CD8-positive, alpha-beta memory T cell (primary cell): ENCODE measurements at regions not wholly inside any gene's neighbourhood (a gene's known extent, or its start where the extent isn't known, plus 50 kb on each side); places are given as distances from the start of the nearest gene placed in this dataset.

Experiments
- CTCF ChIA-PET: fragments of 350-600 bp; sonication (Branson Sonifier 250); formaldehyde crosslinking; loops from one replicate; lab custom pipeline; 2021; ENCODE audit warnings: antibody characterized with exemption; lab: Charles Lee
- POLR2A ChIA-PET: fragments of 350-600 bp; sonication (Branson Sonifier 250); formaldehyde crosslinking; loops from one replicate; lab custom pipeline; 2021; ENCODE audit warnings: antibody characterized with exemption; lab: Charles Lee
- DNase-seq, 5 donors: peaks; one replicate each; pipeline versions ENCODE4 v3.0.0 to v3.0.0-alpha.2; 2020 to 2022; ENCODE audit warnings: mixed read lengths in 1 of 5
- H3K27ac ChIP-seq: one replicate; pipeline ENCODE4 v1.7.0; 2013; ENCODE audit warnings: low read depth, mild to moderate bottlenecking, low read length, moderate library complexity
- H3K27me3 ChIP-seq: 2 replicates; pipeline ENCODE4 v1.7.0; 2013; ENCODE audit warnings: low read length, mild to moderate bottlenecking; ENCODE audit not compliant: insufficient read depth, poor library complexity, severe bottlenecking
- H3K36me3 ChIP-seq: 2 replicates; pipeline ENCODE4 v1.7.0; 2013; ENCODE audit warnings: mild to moderate bottlenecking, low read length, moderate library complexity; ENCODE audit not compliant: insufficient read depth
- H3K4me1 ChIP-seq: 2 replicates; pipeline ENCODE4 v1.7.0; 2013; ENCODE audit warnings: mild to moderate bottlenecking, low read length, moderate library complexity; ENCODE audit not compliant: insufficient read depth
- H3K4me3 ChIP-seq: 2 replicates; pipeline ENCODE4 v1.7.0; 2013; ENCODE audit warnings: mild to moderate bottlenecking, low read length
- H3K9me3 ChIP-seq: 2 replicates; pipeline ENCODE4 v1.7.0; 2013; ENCODE audit warnings: mild to moderate bottlenecking, low read length
- H3K27ac Mint-ChIP-seq, 8 donors: one replicate each; pipeline ENCODE4 v1.8.0; 2020 to 2021; ENCODE audit warnings: mixed read lengths in 8 of 8, mild to moderate bottlenecking in 6 of 8, inconsistent platforms in 3 of 8, moderate library complexity in 3 of 8
- H3K27me3 Mint-ChIP-seq, 2 donors: one replicate each; pipeline ENCODE4 v1.8.0; 2020 to 2021; ENCODE audit warnings: mixed read lengths in 2 of 2, mild to moderate bottlenecking in 1 of 2, moderate library complexity in 1 of 2
- H3K36me3 Mint-ChIP-seq, 3 donors: one replicate each; pipeline ENCODE4 v1.8.0; 2020 to 2021; ENCODE audit warnings: mixed read lengths in 3 of 3, inconsistent platforms in 1 of 3, mild to moderate bottlenecking in 1 of 3
- H3K4me1 Mint-ChIP-seq, 3 donors: one replicate each; pipeline ENCODE4 v1.8.0; 2020 to 2021; ENCODE audit warnings: mixed read lengths in 3 of 3, inconsistent platforms in 1 of 3, mild to moderate bottlenecking in 1 of 3
- H3K4me3 Mint-ChIP-seq, 7 donors: one replicate each; pipeline ENCODE4 v1.8.0; 2020 to 2021; ENCODE audit warnings: mixed read lengths in 7 of 7, mild to moderate bottlenecking in 6 of 7, moderate library complexity in 4 of 7, inconsistent platforms in 2 of 7
- H3K9me3 Mint-ChIP-seq, 5 donors: one replicate each; pipeline ENCODE4 v1.8.0; 2020 to 2022; ENCODE audit warnings: mixed read lengths in 5 of 5, mild to moderate bottlenecking in 3 of 5, moderate library complexity in 2 of 5, inconsistent platforms in 1 of 5

DNA sequence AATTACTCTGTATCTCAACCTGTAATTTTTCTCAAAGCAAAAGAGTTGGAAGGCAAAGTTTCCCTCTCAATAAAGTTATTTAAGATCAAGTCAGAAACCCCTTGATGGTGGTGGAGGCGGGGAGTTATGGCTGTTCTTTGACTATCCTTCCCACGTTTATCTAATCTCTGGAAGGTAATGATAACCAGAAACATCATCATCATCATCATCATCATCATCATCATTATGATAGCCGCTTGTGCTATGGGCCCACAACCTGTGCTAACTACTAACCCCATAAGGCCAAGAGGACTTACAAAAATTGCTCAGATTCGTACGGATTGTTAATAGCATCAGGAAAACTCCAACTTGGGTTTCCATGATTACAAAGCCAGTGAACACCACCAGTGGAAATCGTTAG is 502.3 kb downstream of the SH2D4B start:
- Mint-ChIP-seq H3K36me3 (no peaks in the 10 kb centered on the region), H3K4me1 (no peaks in the 10 kb centered on the region)

DNA sequence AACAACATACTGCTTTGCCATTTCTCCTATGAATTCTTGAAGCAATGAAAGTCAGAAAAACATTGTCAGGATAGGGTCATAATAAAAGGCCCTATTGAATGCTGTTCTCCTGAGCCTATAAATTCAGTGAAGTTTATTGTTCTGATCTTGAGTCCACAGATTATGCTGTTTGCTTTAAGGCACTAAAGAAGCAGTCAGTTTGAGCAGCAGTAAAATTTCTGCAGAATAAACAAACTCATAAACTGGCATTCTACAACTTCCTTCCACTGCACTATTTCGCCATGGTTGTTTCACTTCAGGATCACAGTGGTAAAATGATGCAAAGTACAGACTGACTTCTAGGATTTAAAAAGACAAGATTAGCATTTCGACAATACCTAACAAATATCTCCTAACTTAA is 503.2 kb downstream of the SH2D4B start:
- no peaks in the 10 kb centered on the region for H3K27me3 Mint-ChIP-seq
- Histone ChIP-seq H3K27ac (no peak overlapping the region), H3K4me3 (no peak overlapping the region), H3K27me3 (no peaks in the 10 kb centered on the region), H3K36me3 (no peaks in the 10 kb centered on the region), H3K4me1 (no peaks in the 10 kb centered on the region), H3K9me3 (no peaks in the 10 kb centered on the region)
- POLR2A ChIA-PET = no interaction called here
- no peaks in the 10 kb centered on the region for H3K4me1 Mint-ChIP-seq
- H3K36me3 Mint-ChIP-seq = no peaks in the 10 kb centered on the region
- no peak overlapping the region for H3K4me3 Mint-ChIP-seq
- DNase-seq = no peak
- CTCF ChIA-PET = no interaction called here
- H3K27ac Mint-ChIP-seq = no peak overlapping the region
- H3K9me3 Mint-ChIP-seq = peaks cover 1 to 4% (median 3%) of the 10 kb centered on the region in 5 donors

More for the DNA sequence above, 502.3 kb downstream of the SH2D4B start:
- Histone ChIP-seq H3K27ac (no peak overlapping the region), H3K9me3 (no peaks in the 10 kb centered on the region), H3K36me3 (no peaks in the 10 kb centered on the region), H3K4me1 (no peaks in the 10 kb centered on the region), H3K27me3 (no peaks in the 10 kb centered on the region), H3K4me3 (no peak overlapping the region)
- CTCF ChIA-PET = no interaction called here
- POLR2A ChIA-PET = no interaction called here
- Mint-ChIP-seq H3K27me3 (no peaks in the 10 kb centered on the region), H3K27ac (no peak overlapping the region), H3K4me3 (no peak overlapping the region), H3K9me3 (peaks cover 1 to 6% (median 6%) of the 10 kb centered on the region in 5 donors)
- no peak for DNase-seq

DNA sequence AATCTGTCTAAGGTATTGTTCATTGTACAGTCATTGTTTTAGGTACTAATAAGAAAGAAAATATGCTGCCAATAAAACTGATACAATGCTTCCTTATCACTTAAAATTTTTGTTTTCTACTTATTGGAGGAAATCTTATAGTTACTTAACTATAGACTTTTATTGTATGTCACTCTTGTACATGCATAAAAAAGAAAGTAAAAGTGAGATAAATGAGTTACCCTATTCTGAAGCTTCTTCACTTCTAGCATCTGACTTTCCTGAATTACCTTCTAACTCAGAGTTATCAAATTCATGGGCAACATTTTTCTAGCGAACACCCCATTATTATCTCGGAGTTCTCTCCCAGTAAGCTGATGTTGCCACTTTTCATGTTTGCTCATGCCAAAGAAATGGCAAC is 504.9 kb downstream of the SH2D4B start:
- peaks cover 0 to 6% (median 2%) of the 10 kb centered on the region in 5 donors for H3K9me3 Mint-ChIP-seq
- no peaks in the 10 kb centered on the region for H3K4me1 Mint-ChIP-seq
- no peak for DNase-seq
- Histone ChIP-seq H3K4me3 (no peak overlapping the region), H3K27me3 (no peaks in the 10 kb centered on the region), H3K27ac (no peak overlapping the region), H3K9me3 (no peaks in the 10 kb centered on the region), H3K36me3 (no peaks in the 10 kb centered on the region), H3K4me1 (no peaks in the 10 kb centered on the region)
- POLR2A ChIA-PET = no interaction called here
- H3K36me3 Mint-ChIP-seq = no peaks in the 10 kb centered on the region
- CTCF ChIA-PET = no interaction called here
- H3K27me3 Mint-ChIP-seq = no peaks in the 10 kb centered on the region
- no peak overlapping the region for H3K27ac Mint-ChIP-seq
- H3K4me3 Mint-ChIP-seq = no peak overlapping the region

GRCh38 chr10:81065474-81065873 is 527.8 kb downstream of the SH2D4B start:
- no peaks in the 10 kb centered on the region for H3K27me3 ChIP-seq
- no peak overlapping the region for H3K4me3 Mint-ChIP-seq
- no peaks in the 10 kb centered on the region for H3K4me1 Mint-ChIP-seq
- DNase-seq = no peak
- no peak overlapping the region for H3K4me3 ChIP-seq
- H3K9me3 ChIP-seq = no peaks in the 10 kb centered on the region
- no peaks in the 10 kb centered on the region for H3K4me1 ChIP-seq
- H3K36me3 ChIP-seq = no peaks in the 10 kb centered on the region
- no peaks in the 10 kb centered on the region for H3K36me3 Mint-ChIP-seq
- H3K27me3 Mint-ChIP-seq = no peaks in the 10 kb centered on the region
- H3K27ac Mint-ChIP-seq = no peak overlapping the region
- H3K9me3 Mint-ChIP-seq = peaks cover 0 to 8% (median 0%) of the 10 kb centered on the region in 5 donors
- no peak overlapping the region for H3K27ac ChIP-seq
- ChIA-PET CTCF (no interaction called here), POLR2A (no interaction called here)

- H3K9me3 Mint-ChIP-seq = peaks cover 0 to 6% (median 0%) of the 10 kb centered on the region in 5 donors
- Histone ChIP-seq H3K4me1 (no peaks in the 10 kb centered on the region), H3K27ac (no peak overlapping the region), H3K36me3 (no peaks in the 10 kb centered on the region), H3K27me3 (no peaks in the 10 kb centered on the region), H3K9me3 (no peaks in the 10 kb centered on the region), H3K4me3 (no peak overlapping the region)
- no peak overlapping the region for H3K27ac Mint-ChIP-seq
- ChIA-PET CTCF (no interaction called here), POLR2A (no interaction called here)
- H3K27me3 Mint-ChIP-seq = no peaks in the 10 kb centered on the region
- H3K4me1 Mint-ChIP-seq = no peaks in the 10 kb centered on the region
- no peak for DNase-seq
- H3K36me3 Mint-ChIP-seq = no peaks in the 10 kb centered on the region
- no peak overlapping the region for H3K4me3 Mint-ChIP-seq
These were observed 530.8 kb downstream of the SH2D4B start for GRCh38 chr10:81068460-81068859.

GRCh38 chr10:81071087-81071796 is 533.5 kb downstream of the SH2D4B start:
- no peak overlapping the region for H3K4me3 ChIP-seq
- ChIA-PET POLR2A (no interaction called here), CTCF (no interaction called here)
- Mint-ChIP-seq H3K27ac (no peak overlapping the region), H3K27me3 (no peaks in the 10 kb centered on the region), H3K9me3 (peaks cover 0 to 8% (median 0%) of the 10 kb centered on the region in 5 donors), H3K4me1 (no peaks in the 10 kb centered on the region), H3K4me3 (no peak overlapping the region), H3K36me3 (no peaks in the 10 kb centered on the region)
- no peaks in the 10 kb centered on the region for H3K4me1 ChIP-seq
- H3K36me3 ChIP-seq = no peaks in the 10 kb centered on the region
- no peaks in the 10 kb centered on the region for H3K9me3 ChIP-seq
- H3K27ac ChIP-seq = no peak overlapping the region
- H3K27me3 ChIP-seq = no peaks in the 10 kb centered on the region
- DNase-seq = no peak

- Mint-ChIP-seq H3K4me1 (no peaks in the 10 kb centered on the region), H3K36me3 (no peaks in the 10 kb centered on the region), H3K27me3 (no peaks in the 10 kb centered on the region)
These were observed 535.5 kb downstream of the SH2D4B start for GRCh38 chr10:81073155-81073554.

DNA sequence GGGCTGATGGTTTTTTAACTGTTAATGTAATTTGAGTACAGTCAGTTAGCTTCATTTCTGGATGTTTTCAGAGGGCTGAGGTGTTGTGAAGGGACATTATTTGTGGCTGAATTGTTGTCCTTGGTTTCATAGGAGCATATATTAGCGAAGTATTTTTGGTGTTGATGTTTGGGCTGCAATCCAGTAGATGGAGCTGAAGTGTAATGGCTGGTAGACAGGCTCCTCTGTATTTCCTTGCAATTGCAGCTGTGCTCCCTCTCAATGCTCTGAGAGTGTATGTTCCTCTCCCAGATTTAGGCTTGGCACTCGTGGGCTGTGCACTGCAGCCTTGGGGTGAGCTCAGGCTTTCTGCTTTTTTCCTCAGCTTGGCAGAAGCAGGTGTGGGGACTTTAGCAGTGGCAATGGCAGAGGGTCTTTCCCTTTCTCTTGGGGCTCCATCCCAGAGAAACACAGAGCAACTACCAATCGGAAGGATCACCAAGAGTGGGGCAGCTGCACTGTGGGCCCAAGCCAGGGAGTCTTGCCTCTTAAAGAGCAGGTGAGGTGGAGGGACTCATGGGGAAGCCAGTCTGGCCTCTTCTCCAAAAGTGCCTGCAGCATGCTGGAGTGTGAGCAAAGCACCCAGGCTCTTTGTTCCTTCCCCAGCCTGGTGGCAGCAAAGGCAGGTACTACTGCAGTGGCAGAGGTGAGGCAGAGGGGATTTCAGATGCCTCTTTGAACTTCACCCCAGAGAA is 544.4 kb downstream of the SH2D4B start:
- Histone ChIP-seq H3K36me3 (no peaks in the 10 kb centered on the region), H3K27me3 (no peaks in the 10 kb centered on the region), H3K27ac (no peak overlapping the region), H3K4me3 (no peak overlapping the region), H3K9me3 (no peaks in the 10 kb centered on the region), H3K4me1 (no peaks in the 10 kb centered on the region)
- POLR2A ChIA-PET = no interaction called here
- Mint-ChIP-seq H3K27me3 (no peaks in the 10 kb centered on the region), H3K9me3 (peaks cover 0 to 13% (median 4%) of the 10 kb centered on the region in 5 donors), H3K4me1 (no peaks in the 10 kb centered on the region), H3K4me3 (no peak overlapping the region), H3K36me3 (no peaks in the 10 kb centered on the region), H3K27ac (no peak overlapping the region)
- CTCF ChIA-PET = no interaction called here
- DNase-seq = no peak

More at GRCh38 chr10:81073155-81073554, 535.5 kb downstream of the SH2D4B start:
- peaks cover 0 to 8% (median 2%) of the 10 kb centered on the region in 5 donors for H3K9me3 Mint-ChIP-seq
- Histone ChIP-seq H3K4me3 (no peak overlapping the region), H3K27me3 (no peaks in the 10 kb centered on the region), H3K36me3 (no peaks in the 10 kb centered on the region), H3K9me3 (no peaks in the 10 kb centered on the region), H3K4me1 (no peaks in the 10 kb centered on the region), H3K27ac (no peak overlapping the region)
- no peak overlapping the region for H3K4me3 Mint-ChIP-seq
- DNase-seq = no peak
- POLR2A ChIA-PET = no interaction called here
- CTCF ChIA-PET = no interaction called here
- no peak overlapping the region for H3K27ac Mint-ChIP-seq
